GM12878 (cell line): ENCODE measurements at regions not wholly inside any gene's neighbourhood (a gene's known extent, or its start where the extent isn't known, plus 50 kb on each side); places are given as distances from the start of the nearest gene placed in this dataset.

ENCODE experiments used
- TF ChIP-seq, protein P1 (sequence below), 3 experiments: IDR thresholded peaks in 2 of 3; conservative IDR thresholded peaks in 1 of 3; 2 replicates each; pipeline ENCODE4 v1.5.1; 2011; ENCODE audit warnings: low read depth in 3 of 3, low read length in 3 of 3, mild to moderate bottlenecking in 3 of 3, control low read depth in 2 of 3, moderate library complexity in 2 of 3, inconsistent platforms in 1 of 3, mixed read lengths in 1 of 3; ENCODE audit not compliant: control insufficient read depth in 2 of 3, insufficient read depth in 1 of 3; ENCODE audit errors: extremely low read depth in 1 of 3
- TF ChIP-seq, protein P2 (sequence below): IDR thresholded peaks from 2 replicates; pipeline ENCODE4 v1.6.1; 2012; ENCODE audit warnings: low read length, inconsistent platforms

DNA sequence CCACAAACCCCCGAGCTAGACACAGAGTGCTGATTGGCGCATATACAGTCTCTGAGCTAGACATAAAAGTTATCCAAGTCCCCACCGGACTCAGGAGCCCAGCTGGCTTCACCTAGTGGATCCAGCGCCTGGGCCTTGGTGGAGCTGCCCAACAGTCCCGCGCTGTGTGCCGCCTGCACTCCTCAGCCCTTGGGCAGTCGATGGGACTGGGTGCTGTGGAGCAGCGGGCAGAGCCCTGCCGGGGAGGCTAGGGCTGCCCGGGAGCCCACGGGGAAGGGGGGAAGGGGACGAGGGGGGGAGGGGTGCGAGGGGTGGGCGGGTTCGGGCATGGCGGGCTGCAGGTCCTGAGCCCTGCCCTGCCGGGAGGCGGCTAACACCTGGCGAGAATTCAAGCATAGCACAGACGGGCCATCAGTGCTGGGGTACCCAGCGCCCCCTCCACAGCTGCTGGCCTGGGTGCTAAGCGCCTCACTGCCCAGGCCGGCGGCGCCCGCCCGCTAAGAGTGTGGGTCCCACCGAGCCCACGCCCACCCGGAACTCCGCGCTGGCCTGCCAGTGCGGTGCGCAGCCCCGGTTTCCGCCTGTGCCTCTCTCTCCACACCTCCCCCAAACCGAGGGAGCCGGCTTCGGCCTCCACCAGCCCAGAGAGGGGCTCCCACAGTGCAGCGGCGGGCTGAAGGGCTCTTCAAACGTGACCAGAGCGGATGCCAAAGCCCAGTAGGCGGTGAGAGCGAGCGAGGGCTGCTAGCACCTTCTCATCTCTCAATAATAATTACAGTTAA lies 391.2 kb upstream of the NUDT12 start:
- TF ChIP-seq, protein P1, sequence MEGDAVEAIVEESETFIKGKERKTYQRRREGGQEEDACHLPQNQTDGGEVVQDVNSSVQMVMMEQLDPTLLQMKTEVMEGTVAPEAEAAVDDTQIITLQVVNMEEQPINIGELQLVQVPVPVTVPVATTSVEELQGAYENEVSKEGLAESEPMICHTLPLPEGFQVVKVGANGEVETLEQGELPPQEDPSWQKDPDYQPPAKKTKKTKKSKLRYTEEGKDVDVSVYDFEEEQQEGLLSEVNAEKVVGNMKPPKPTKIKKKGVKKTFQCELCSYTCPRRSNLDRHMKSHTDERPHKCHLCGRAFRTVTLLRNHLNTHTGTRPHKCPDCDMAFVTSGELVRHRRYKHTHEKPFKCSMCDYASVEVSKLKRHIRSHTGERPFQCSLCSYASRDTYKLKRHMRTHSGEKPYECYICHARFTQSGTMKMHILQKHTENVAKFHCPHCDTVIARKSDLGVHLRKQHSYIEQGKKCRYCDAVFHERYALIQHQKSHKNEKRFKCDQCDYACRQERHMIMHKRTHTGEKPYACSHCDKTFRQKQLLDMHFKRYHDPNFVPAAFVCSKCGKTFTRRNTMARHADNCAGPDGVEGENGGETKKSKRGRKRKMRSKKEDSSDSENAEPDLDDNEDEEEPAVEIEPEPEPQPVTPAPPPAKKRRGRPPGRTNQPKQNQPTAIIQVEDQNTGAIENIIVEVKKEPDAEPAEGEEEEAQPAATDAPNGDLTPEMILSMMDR (IDR thresholded peaks at IDR 0.05 in 2 of 3, conservative IDR thresholded peaks at IDR 0.05 in 1 of 3; ENCODE audit: control insufficient read depth in 2 of 3, extremely low read depth in 1 of 3, insufficient read depth in 1 of 3, low read depth in 3 of 3, low read length in 3 of 3) = no peak
- TF ChIP-seq, protein P2, sequence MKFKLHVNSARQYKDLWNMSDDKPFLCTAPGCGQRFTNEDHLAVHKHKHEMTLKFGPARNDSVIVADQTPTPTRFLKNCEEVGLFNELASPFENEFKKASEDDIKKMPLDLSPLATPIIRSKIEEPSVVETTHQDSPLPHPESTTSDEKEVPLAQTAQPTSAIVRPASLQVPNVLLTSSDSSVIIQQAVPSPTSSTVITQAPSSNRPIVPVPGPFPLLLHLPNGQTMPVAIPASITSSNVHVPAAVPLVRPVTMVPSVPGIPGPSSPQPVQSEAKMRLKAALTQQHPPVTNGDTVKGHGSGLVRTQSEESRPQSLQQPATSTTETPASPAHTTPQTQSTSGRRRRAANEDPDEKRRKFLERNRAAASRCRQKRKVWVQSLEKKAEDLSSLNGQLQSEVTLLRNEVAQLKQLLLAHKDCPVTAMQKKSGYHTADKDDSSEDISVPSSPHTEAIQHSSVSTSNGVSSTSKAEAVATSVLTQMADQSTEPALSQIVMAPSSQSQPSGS = no peak
